CD4-positive, alpha-beta T cell treated with Interleukin-2 at 100 ng/mL for 4 hours (primary cell): ENCODE measurements at regions not wholly inside any gene's neighbourhood (a gene's known extent, or its start where the extent isn't known, plus 50 kb on each side); places are given as distances from the start of the nearest gene placed in this dataset.

Source experiments
- DNase-seq: peaks from one replicate; pipeline ENCODE4 v3.0.0-alpha.2; 2020; ENCODE audit warnings: low spot score

DNA sequence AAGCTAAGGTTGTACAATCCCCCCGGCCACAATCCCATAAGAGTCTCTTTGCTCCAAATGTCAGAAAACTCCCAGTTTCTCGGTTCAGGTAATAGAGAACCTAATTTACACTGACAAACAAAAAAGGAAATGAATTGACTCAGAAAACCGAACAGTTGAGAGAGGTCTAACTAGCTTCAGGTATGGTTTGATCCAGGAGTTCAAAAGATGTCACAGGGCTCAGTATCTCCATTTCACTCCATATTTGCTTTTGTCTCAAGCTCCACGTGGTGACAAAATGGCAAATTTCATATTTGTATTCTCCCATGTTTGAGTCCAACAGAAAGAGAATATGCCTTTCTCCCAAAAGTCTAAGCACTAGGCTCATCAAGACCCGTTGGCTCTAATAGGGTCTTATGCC lies 117.4 kb downstream of the AXIN2 start:
- DNase-seq = no peak

DNA sequence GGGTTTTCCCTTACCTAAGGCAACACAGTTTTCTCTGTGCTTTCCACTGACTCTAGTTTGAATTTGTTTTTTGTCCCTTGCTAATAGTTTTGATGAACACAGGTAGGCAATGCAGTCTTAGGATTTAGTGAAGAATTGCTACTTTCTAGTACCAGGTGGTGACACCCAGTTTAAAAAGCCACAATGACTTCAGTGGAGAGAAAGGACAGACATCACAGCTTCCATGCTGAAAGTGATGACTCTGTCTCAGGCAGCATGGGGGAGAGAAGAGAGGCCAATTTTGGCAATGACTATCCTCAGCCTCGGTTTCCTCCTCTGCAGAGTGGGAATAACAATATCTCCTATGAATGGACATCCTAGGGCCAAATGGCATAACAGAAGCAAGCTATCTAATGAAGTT lies 118.8 kb downstream of the AXIN2 start:
- DNase-seq = no peak

DNA sequence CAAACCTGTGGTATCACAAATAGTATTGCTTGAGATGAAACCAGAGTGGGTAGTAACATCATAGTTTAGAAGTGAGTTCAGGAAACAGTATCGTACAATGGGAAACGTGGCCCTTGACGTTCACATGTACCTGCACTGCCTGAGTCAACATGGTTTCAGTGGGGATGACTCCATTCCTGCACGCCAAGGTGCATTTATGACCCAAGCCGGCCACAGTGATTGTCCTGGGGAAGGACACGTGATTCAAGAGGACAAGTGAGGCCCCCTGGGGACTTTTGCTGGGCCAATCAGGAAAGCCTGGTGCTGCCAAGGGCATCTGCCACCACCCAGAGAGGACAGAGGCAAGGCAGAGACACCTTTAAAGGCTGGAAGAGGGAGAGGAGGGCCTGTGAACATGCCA lies 119.2 kb downstream of the AXIN2 start:
- DNase-seq = no peak

DNA sequence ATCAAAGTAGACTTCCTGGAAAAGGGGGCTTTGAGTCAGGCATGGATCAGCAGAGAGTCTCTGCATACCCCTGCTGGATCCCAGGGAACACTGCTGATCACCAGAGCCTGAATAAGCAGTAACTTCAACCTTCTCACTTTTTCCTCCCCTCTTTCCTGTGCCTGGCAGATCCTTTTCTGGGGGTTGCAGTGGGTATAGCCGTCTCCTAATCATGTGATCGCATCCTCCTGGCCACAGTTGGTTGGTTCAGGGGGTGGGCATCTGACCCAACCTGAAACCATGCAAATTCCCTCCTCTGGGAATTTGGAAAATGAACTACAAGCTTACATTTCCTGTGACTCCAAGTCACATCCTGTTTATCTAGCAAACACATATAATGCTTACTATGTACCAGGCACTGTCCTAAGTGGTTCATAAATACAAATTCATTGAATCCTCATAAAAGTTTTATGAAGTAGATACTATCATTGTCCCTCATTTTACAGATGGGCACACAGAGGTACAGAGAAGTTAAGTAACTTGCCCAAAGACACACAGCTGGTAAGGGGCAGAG lies 120.3 kb downstream of the AXIN2 start:
- DNase-seq = no peak

DNA sequence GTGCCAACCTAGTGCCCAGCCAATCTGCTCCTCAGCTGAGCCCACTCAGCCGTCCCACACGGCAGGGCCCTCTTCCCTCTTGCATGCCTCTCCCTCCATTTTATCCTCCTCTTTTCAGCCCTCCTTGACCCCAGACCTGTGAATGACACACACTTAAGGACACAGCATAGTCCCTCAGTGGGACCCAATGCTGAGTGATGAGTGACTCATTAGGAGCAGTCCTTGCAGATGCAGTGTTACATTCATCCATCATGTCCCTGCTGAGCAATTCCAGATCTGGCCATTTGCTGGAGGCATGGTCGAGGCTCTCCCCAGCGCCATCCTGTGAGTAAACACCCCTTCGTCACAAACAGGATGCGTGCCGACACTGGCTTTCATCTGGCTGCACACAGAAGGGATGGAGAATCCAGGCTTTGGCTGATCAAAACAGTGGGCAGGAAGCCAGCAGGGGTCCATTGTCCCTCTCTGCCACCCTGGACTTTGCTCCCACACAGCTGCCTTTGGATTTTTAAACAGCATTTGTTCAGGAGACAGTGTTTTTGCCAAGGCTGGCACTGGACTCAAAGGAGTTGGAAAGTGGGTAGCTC lies 122.6 kb downstream of the AXIN2 start:
- DNase-seq = no peak

DNA sequence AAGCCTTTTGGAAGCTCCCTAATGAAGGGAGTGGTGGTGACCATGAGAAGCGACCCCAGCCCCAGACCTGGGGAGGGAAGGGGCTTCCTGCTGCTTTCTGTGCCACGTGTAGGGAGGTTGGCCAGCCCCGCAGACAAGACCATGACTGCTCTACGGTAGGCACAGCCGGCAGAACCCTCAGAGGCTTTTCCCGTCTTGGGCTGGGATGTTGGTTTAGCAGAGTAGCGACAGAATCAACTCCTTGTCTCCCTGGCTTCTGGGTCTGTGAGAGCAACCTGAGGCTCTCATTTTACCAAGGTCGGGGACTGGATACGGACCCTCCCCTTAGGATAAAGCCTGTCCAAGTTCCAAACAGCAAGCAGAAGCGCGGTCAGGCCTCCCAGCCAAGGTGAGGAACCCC lies 123.3 kb downstream of the AXIN2 start:
- DNase-seq = no peak

DNA sequence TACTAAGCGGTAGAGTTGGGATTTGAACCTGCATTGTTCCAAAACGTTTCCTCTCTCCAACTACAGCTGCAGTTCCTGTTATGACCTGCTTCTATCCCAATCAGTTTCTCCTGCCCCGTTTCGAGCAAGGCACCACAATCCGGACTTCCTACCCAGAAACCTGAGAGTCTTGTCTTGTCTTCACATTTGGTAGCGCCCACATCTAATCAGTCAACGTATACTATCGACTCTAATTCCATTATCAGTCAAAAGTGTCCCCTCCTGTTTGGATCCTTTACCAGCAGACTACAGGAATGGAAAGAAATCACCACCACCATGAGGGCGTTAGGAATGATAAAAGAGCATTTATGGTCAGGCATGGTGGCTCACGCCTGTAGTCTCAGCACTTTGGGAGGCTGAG lies 124.6 kb downstream of the AXIN2 start:
- no peak for DNase-seq

DNA sequence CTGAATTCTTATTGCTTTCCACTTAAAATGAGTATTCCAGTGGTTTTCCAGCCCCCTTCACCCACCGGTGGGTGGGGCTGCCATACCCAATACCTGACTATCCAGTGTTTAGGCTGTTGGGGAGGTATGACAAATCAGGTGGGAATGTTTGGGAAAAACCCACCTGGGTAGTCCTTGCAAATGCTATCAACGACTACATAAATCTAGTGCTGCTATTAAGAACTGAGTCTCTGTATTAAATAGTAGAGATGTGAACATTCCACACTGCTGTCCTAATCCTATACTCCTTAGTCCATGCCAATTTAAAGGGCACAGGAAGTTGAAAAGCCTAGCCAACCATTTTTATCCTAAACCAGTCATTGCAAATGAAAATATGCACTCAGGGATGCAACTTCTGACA lies 126.6 kb downstream of the AXIN2 start:
- no peak for DNase-seq

DNA sequence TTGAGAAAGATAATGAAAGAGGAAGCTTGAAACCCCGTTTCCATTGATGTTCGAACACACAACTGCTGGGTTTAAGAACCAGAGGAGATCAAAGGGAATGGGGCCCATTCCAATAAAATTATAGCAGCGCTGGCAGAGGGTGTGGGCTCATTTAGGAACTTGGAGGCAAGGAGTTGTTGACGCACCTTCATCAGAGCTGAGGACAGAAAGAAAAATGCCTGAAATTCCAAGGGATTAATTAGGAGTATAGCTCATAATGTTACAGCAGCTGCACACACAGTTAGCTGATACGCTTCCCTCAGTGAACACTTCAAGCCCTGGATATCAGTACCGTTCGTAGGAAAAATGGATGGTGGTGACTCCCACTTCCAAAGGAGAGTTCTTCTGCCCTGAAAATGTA lies 127.2 kb downstream of the AXIN2 start:
- DNase-seq = no peak

DNA sequence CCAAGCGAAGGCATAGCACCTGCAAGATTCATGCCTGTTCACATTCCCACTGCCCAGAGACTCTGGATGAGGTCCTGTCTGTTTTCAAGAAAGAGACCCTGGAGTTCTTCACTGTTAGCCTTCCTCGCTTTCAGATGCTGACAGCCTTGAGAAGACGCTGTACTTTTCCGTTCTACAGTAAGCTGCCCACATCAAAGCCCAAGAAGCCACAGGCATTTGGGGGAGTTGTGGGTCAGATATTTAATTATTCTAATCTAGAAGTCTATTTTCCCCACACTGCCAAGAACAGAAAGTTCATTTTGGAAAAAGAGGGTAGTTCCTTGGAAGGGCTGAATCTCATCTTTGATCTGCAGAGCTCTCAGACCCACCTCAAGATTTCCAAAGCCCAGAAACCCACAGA lies 127.9 kb downstream of the AXIN2 start:
- no peak for DNase-seq

DNA sequence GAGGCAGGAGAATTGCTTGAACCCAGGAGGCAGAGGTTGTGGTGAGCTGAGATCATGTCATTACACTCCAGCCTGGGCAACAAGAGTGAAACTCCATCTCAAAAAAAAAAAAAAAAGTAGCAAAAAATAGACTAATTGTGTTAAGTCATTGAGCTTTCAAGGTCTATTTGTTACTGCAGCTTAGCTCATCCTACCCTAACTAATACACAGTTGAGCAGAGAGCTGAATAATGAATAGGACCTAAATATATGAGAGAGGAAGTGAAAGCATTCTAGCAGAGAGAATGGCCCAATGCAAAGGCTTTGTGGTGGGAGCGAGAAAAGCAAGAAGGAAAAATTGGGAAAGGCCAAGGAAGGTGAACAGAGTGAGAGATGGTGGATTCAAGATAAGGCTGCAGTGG lies 128.3 kb downstream of the AXIN2 start:
- no peak for DNase-seq

DNA sequence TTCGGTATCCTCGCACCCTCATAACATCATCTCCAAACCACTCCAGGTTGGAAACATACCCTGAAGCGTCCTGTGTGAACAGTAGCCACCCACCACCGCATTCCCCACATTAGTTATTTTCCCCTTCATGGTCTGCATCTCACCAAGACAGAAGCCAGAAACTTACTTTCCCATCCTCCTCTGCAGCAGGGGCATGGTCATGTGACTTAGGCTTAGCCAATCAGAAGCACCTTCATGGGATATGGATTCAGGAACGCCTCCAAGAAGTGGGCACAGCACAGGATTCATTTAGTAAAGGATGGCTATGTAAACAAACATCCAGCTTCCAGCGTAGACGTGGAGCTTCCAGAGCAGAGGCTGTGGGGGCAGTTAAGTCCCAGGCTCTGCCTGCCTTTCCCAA lies 130.3 kb downstream of the AXIN2 start:
- DNase-seq = no peak

DNA sequence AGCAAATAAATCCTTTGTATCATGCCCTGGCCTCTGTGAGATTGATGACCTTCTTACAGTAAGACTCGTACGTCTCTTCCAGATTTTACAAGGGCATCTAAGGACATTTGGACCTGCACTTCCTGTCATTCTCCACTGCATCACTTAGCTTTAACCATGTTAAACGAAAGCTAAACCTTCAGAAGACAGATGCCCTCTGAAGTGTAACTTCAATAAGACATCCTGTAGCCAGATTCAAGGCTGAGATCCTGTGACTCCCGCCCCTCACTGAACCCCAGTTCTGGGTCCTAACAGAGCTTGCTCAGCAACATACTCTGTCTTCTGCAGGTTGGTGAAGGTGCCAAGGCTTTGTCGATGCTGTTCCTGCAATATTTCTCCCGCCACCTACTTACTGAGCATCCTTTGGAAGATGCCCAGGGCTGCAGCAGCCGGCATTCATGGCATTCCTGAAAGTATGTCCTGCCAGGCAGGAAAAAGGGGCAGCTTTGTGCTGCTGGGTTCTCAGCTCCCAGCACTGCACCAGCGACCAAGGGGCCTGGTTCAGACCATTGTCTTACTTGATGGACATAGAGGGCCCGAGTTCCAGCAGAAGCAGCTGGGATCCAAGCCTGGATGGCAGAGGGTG lies 131.1 kb downstream of the AXIN2 start:
- no peak for DNase-seq

DNA sequence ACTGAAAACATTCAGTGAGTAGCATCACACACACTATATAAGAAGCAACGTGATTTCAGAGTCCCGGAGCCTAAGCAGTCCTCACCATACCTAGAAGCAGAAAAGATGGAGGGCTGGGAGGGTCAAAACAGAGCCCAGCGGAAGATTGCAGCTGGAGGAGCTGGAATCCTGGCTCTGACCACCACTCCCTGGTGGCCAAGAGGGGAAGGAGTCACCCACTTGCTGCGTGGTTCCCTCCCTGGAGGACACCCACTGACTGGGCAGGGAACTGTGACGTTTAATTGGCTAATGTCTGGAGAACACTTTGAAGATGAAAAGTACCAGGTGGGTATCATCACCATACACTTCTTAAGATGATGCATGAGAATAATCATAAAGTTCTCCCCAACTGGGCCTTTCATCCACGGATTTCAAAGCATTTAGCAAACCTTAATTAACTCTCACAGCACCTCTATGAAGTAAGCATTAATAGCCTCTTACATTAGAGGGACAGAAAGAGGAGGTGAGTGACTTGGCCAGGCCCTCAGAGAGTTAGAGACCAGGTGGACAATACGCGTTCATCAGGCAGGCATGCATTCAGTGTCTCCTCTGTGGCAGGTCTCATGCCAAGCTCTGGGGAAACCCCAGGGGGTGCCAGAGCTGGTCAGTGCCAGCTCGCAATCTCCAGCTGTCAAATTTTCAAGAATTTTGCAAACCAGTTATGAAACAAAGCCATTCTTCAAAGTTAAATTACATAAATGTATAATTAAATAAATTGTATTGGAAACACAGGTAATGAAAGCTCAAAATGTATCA lies 137.9 kb downstream of the AXIN2 start:
- no peak for DNase-seq

DNA sequence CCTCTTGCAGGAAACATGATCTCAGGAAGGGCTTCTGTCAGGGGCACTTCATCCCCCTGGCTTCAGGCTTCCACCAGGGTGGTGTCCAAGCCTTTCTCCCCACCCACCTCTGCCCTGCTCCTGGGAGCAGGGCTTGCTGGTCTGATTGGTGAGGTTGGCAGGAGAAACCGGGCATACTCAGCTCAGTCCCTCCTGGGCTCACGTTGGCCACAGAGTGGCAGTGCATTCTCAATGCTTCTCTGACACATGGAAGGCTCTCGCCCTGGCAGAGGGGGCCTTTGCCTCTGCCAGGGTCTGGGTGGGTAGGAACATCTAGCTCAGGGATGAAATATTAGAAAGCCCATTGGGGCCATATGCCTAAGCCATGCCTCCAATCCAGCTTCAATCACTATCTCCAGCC lies 142.8 kb downstream of the AXIN2 start:
- no peak for DNase-seq

DNA sequence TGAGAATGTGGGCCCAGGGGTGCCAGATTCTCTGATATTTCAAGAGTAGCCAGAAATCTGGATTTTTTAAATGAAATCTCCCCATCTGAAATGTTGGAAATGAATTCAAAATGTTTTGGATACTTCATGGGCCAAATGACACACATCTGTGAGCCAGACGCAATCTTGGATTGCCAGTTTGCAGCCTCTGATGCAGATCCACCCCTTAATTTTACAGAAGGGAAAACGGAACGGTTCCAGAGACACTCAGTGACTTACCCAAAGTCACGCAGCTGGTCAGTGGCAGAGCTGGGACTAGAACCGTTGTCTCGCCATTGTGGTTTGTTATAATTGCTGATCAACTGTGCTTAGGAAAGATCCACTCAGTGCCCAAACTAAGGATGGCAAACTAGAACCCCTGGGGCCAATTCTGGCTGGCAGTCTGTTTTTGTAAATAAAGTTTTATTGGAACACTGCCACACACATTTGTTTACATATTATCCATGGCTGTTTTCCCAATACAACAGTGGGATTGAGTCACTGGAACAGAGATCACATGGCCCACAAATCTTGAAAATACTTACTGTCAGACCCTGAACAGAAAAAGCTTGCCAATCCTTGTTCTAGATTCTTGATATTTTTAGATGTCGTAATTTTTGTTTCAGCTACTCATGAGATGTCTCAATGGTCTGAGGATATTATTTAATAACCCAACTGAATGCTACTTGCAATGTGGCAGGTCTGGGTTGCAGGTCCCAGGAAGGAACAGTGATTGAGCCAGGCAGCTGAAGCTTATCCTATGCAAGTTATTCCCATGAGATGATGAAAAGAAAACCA lies 143.8 kb downstream of the AXIN2 start:
- no peak for DNase-seq

DNA sequence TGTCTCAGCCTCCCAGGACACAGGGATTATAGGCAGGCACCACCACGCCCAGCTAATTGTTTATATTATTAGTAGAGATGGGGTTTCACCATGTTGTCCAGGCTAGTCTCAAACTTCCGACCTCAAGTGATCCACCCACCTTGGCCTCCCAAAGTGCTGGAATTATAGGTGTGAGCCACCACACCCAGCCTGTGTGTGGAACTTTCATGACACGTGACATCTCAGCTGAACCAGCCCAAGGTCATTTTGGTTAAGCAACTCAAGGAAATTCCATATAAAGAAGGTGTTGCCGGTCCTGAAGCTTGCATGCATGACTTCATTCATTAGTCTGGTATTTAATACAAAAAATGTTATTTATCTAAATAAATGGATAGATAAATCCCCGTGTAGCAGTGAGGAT lies 145.5 kb downstream of the AXIN2 start:
- DNase-seq = no peak

DNA sequence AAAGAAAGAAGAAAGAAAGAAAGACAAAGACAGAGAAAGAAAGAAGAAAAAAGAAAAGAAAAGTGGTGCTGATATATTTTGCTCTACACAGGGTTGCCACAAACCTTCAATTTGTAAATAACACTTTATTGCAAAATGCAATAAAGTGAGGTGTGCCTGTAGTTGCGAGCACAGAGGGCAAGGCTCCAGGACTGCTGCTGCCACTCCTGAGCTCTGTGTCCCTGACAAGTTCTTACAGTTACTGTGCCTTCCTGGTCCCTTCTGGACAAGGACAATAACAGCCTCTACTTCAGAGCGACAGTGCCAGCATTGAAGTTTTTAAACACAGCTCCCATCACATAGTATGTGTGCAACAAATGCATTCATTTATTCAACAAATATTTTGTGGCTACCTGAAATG lies 148.1 kb downstream of the AXIN2 start:
- no peak for DNase-seq

DNA sequence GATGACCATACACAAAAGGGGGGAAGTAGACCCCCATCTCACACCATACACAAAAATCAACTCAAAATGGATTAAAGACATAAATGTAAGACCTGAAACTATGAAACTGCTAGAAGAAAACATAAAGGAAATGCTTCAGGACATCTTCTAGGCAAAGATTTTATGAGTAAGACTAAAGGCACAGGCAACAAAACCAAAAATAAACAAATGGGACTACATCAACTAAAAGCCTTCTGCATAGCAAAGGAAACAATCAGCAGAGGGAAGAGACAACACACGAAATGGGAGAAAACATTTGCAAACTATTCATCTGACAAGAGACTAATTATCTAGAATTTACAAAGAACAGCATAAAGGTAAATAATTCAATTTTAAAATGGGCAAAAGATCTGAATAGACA lies 152.1 kb downstream of the AXIN2 start:
- no peak for DNase-seq

DNA sequence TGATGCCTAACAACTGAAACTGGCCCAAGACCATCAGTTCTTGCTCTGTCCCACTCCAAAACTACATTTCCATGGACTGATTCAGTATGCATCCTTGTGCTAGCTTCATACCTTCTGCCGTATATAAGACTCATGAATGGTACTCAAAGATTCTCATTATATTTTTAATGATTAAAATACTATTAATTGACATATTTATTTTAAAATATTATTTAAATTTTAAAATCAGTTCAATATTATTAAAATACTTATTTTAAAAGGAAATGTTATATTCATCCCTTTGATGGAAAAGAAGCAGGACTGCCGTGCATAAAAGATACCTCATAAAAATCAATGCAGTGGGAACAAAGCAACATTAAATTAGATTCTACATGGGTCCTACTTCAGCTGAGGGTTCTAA lies 153.4 kb downstream of the AXIN2 start:
- DNase-seq = no peak

DNA sequence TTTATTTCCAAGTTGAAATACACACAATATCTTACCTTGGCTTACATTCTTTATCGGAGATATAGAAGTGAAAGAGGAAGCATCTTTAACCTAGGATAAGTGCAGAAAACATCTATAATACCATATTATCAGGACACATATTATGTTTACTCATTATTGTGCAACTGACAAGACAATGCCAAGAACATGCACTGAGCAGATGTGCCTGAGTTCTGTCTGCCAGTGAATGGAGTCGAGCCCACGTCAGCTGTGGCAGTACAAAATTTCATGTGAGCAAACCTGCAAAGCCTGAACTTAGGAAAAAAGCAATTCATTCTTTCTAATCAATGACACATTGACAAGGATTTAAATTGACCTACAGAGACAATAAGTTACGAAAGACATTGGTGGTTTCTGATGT lies 154.4 kb downstream of the AXIN2 start:
- DNase-seq = no peak

DNA sequence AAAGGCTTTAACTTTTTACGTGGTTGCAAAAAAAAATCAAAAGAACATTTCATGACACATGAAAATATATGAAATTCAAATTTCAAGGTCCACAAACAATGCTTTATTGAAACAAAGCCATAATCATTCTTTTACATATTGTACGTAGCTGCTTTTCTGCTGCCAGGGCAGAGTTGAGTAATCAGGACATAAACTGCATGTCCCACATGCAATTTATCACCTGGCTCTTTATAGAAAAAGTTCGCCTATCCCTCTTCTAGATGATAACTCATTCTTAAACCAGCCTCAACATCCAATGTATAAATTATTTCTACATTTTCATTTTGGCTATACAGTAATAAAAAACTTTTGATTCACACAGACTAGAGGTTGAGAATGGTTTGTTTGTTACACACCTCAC lies 154.9 kb downstream of the AXIN2 start:
- no peak for DNase-seq

DNA sequence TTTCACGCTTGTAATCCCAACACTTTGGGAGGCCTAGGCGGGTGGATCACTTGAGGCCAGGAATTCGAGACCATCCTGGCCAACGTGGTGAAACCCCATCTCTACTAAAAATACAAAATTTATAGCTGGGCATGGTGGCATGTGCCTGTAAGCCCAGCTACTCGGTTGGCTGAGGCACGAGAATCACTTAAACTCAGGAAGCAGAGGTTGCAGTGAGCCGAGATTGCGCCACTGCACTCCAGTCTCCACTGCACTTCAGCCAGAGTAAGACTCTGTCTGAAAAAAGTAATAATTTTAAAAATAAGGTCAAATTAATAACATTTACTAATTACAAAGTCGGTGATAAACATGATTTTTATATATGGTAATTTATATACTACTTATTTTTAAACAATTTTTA lies 155.9 kb downstream of the AXIN2 start:
- no peak for DNase-seq
